ENCODE measurements at regions not wholly inside any gene's neighbourhood (a gene's known extent, or its start where the extent isn't known, plus 50 kb on each side); places are given as distances from the start of the nearest gene placed in this dataset.
"Not testable (repeated sequence)": the region's sequence is repeated elsewhere in the genome, so short reads cannot be mapped to it uniquely, and the experiment has no call there.

DNA sequence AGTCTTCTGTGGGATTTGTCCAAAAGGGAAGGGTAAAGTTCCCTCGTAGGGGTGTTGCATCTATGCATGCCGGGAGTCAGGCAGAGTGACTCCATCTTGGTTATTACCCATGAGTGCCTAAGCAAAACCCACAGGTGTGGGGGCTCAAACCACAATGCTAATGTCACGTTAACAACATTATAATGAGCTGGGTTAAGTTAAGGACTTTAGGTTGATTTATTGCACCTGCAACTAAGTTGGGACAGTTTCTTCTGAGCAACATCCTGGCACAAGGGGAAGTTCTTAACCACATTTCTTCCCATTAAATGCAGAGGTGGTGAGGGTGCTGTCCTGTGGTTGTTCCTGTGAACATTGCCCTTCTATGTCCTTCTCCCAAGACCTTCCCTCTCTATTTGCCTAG, 1596.8 kb upstream of the SLC39A10 start:
- Histone ChIP-seq H3K4me1 (ENCODE audit: low read length) (peaks cover 6% of the 10 kb centered on the region; the same call in 1 of the 2 replicates), H2AFZ (ENCODE audit: low read length) (no peak overlapping the region), H3F3A (ENCODE audit: insufficient read depth, low read length) (no peaks in the 10 kb centered on the region)

GRCh38 chr2:194054313-194054712, 1602.7 kb upstream of the SLC39A10 start:
- H3K4me3 ChIP-seq (ENCODE audit: low read length) = no peak overlapping the region
- no peaks in the 10 kb centered on the region for H3F3A ChIP-seq (ENCODE audit: insufficient read depth, low read length)
- H3K9me2 ChIP-seq (replicated peaks; ENCODE audit: insufficient read depth, low read length) = no peaks in the 10 kb centered on the region
- no peak overlapping the region for H3K4me2 ChIP-seq (ENCODE audit: low read depth, low read length)
- H3K79me2 ChIP-seq (ENCODE audit: low read length) = no peaks in the 10 kb centered on the region
- DNase-seq = no peak
- no peaks in the 10 kb centered on the region for H3K36me3 ChIP-seq (replicated peaks; ENCODE audit: insufficient read depth, low read length)
- H3K27me3 ChIP-seq (replicated peaks; ENCODE audit: insufficient read depth, low read length) = no peaks in the 10 kb centered on the region
- H3K27ac ChIP-seq (ENCODE audit: low read length) = no peak overlapping the region
- no peaks in the 10 kb centered on the region for H4K20me1 ChIP-seq (ENCODE audit: insufficient read depth, low read length)
- TF ChIP-seq EZH2phosphoT487 (IDR thresholded peaks at IDR 0.05; ENCODE audit: low read length) (no peak), EZH2 (optimal IDR thresholded peaks at IDR 0.05; ENCODE audit: low read depth, low read length) (no peak)
- TF ChIP-seq, protein P1, sequence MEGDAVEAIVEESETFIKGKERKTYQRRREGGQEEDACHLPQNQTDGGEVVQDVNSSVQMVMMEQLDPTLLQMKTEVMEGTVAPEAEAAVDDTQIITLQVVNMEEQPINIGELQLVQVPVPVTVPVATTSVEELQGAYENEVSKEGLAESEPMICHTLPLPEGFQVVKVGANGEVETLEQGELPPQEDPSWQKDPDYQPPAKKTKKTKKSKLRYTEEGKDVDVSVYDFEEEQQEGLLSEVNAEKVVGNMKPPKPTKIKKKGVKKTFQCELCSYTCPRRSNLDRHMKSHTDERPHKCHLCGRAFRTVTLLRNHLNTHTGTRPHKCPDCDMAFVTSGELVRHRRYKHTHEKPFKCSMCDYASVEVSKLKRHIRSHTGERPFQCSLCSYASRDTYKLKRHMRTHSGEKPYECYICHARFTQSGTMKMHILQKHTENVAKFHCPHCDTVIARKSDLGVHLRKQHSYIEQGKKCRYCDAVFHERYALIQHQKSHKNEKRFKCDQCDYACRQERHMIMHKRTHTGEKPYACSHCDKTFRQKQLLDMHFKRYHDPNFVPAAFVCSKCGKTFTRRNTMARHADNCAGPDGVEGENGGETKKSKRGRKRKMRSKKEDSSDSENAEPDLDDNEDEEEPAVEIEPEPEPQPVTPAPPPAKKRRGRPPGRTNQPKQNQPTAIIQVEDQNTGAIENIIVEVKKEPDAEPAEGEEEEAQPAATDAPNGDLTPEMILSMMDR (IDR thresholded peaks at IDR 0.05; ENCODE audit: low read length) = no peak
- H3K9ac ChIP-seq (ENCODE audit: low read length) = no peak overlapping the region
- H3K9me3 ChIP-seq (replicated peaks; ENCODE audit: insufficient read depth, low read length) = no peaks in the 10 kb centered on the region
- no peaks in the 10 kb centered on the region for H3K4me1 ChIP-seq (ENCODE audit: low read length)
- H2AFZ ChIP-seq (ENCODE audit: low read length) = no peak overlapping the region

More for the DNA sequence above, 1596.8 kb upstream of the SLC39A10 start:
- TF ChIP-seq EZH2 (optimal IDR thresholded peaks at IDR 0.05; ENCODE audit: low read depth, low read length) = no peak
- TF ChIP-seq, protein P1 (IDR thresholded peaks at IDR 0.05; ENCODE audit: low read length) = no peak
- TF ChIP-seq EZH2phosphoT487 (IDR thresholded peaks at IDR 0.05; ENCODE audit: low read length) = no peak
- DNase-seq = peak; percentile 16
- H4K20me1 ChIP-seq (ENCODE audit: insufficient read depth, low read length) = no peaks in the 10 kb centered on the region
- H3K27me3 ChIP-seq (replicated peaks; ENCODE audit: insufficient read depth, low read length) = no peaks in the 10 kb centered on the region
- no peaks in the 10 kb centered on the region for H3K36me3 ChIP-seq (replicated peaks; ENCODE audit: insufficient read depth, low read length)
- H3K27ac ChIP-seq (ENCODE audit: low read length) = no peak overlapping the region
- no peak overlapping the region for H3K9ac ChIP-seq (ENCODE audit: low read length)
- no peak overlapping the region for H3K4me2 ChIP-seq (ENCODE audit: low read depth, low read length)
- H3K9me2 ChIP-seq (replicated peaks; ENCODE audit: insufficient read depth, low read length) = no peaks in the 10 kb centered on the region
- H3K79me2 ChIP-seq (ENCODE audit: low read length) = no peaks in the 10 kb centered on the region
- no peaks in the 10 kb centered on the region for H3K9me3 ChIP-seq (replicated peaks; ENCODE audit: insufficient read depth, low read length)
- H3K4me3 ChIP-seq (ENCODE audit: low read length) = no peak overlapping the region

DNA sequence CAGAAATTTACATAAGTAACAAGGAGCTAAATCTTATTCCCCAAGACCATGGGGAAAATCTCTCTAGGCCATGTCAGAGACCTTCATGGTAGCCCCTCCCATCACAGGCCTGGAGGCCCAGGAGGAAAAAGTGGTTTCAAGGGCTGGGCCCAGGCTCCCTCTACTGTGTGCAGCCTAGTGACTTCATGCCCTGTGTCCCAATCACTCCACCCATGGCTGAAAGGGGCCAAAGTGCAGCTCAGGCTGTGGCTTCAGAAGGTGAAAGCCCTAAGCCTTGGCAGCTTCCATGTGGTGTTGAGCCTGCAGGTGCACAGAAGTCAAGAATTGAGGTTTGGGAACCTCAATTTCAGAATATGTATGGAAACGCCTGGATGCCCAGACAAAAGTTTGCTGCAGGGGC, 1612.7 kb upstream of the SLC39A10 start:
- Histone ChIP-seq H3K4me1 (ENCODE audit: low read length) (no peaks in the 10 kb centered on the region), H3K27ac (ENCODE audit: low read length) (no peak overlapping the region), H2AFZ (ENCODE audit: low read length) (no peak overlapping the region), H3K9me2 (replicated peaks; ENCODE audit: insufficient read depth, low read length) (no peaks in the 10 kb centered on the region), H3K4me2 (ENCODE audit: low read depth, low read length) (no peak overlapping the region), H3F3A (ENCODE audit: insufficient read depth, low read length) (no peaks in the 10 kb centered on the region), H4K20me1 (ENCODE audit: insufficient read depth, low read length) (no peaks in the 10 kb centered on the region; the same call in 1 of the 2 replicates), H3K9ac (ENCODE audit: low read length) (no peak overlapping the region), H3K27me3 (replicated peaks; ENCODE audit: insufficient read depth, low read length) (no peaks in the 10 kb centered on the region), H3K79me2 (ENCODE audit: low read length) (no peaks in the 10 kb centered on the region), H3K9me3 (replicated peaks; ENCODE audit: insufficient read depth, low read length) (no peaks in the 10 kb centered on the region), H3K4me3 (ENCODE audit: low read length) (no peak overlapping the region), H3K36me3 (replicated peaks; ENCODE audit: insufficient read depth, low read length) (no peaks in the 10 kb centered on the region)
- TF ChIP-seq, protein P1 (IDR thresholded peaks at IDR 0.05; ENCODE audit: low read length) = no peak
- TF ChIP-seq EZH2phosphoT487 (IDR thresholded peaks at IDR 0.05; ENCODE audit: low read length) = no peak
- DNase-seq = no peak

- not testable (repeated sequence) for H3K9me2 ChIP-seq (replicated peaks; ENCODE audit: insufficient read depth, low read length); H3K36me3 ChIP-seq (replicated peaks; ENCODE audit: insufficient read depth, low read length); H3K4me1 ChIP-seq (ENCODE audit: low read length)
Measured at GRCh38 chr2:194021130-194021529, 1635.9 kb upstream of the SLC39A10 start.

More at GRCh38 chr2:194021130-194021529, 1635.9 kb upstream of the SLC39A10 start:
- H3K79me2 ChIP-seq (ENCODE audit: low read length); DNase-seq; H3F3A ChIP-seq (ENCODE audit: insufficient read depth, low read length); H3K4me3 ChIP-seq (ENCODE audit: low read length); H2AFZ ChIP-seq (ENCODE audit: low read length); H3K9me3 ChIP-seq (replicated peaks; ENCODE audit: insufficient read depth, low read length); H3K4me2 ChIP-seq (ENCODE audit: low read depth, low read length); H4K20me1 ChIP-seq (ENCODE audit: insufficient read depth, low read length); H3K27me3 ChIP-seq (replicated peaks; ENCODE audit: insufficient read depth, low read length); H3K27ac ChIP-seq (ENCODE audit: low read length); H3K9ac ChIP-seq (ENCODE audit: low read length): not testable (repeated sequence)
